ENCODE measurements at regions not wholly inside any gene's neighbourhood (a gene's known extent, or its start where the extent isn't known, plus 50 kb on each side); places are given as distances from the start of the nearest gene placed in this dataset.

DNA sequence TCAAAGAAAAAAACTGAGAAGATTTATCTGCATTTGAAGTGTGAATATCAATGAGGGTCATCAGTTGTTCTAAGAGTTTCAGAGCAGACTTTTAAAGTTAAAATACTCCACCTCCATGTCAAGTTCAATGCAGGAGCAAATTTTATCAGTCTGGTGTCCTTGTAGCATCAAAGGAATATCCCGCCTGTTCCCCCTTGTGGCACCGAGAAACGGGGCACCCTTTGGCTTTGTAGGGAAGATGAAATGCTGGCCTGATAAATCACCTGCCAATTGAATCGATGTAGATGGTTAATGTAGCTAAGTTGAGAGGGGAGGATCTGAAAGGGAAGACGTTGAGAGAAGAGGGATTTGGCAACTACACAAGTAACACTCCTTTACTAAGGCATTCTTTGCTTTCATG lies 714.5 kb downstream of the EFNA5 start:
- TF ChIP-seq, protein P1, sequence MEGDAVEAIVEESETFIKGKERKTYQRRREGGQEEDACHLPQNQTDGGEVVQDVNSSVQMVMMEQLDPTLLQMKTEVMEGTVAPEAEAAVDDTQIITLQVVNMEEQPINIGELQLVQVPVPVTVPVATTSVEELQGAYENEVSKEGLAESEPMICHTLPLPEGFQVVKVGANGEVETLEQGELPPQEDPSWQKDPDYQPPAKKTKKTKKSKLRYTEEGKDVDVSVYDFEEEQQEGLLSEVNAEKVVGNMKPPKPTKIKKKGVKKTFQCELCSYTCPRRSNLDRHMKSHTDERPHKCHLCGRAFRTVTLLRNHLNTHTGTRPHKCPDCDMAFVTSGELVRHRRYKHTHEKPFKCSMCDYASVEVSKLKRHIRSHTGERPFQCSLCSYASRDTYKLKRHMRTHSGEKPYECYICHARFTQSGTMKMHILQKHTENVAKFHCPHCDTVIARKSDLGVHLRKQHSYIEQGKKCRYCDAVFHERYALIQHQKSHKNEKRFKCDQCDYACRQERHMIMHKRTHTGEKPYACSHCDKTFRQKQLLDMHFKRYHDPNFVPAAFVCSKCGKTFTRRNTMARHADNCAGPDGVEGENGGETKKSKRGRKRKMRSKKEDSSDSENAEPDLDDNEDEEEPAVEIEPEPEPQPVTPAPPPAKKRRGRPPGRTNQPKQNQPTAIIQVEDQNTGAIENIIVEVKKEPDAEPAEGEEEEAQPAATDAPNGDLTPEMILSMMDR (IDR thresholded peaks at IDR 0.05; ENCODE audit: low read depth, low read length), result no peak
- TF ChIP-seq EZH2phosphoT487 (IDR thresholded peaks at IDR 0.05; ENCODE audit: low read depth), result no peak
